ENCODE measurements at regions not wholly inside any gene's neighbourhood (a gene's known extent, or its start where the extent isn't known, plus 50 kb on each side); places are given as distances from the start of the nearest gene placed in this dataset.

- intact Hi-C loops (cut with DNase I) = no loop called here
- DNase-seq (ENCODE audit: extremely low spot score in 2 of 2) = no peak
- Histone ChIP-seq H3K4me3 (no peak overlapping the region), H3K9me3 (no peaks in the 10 kb centered on the region), H3K36me3 (no peaks in the 10 kb centered on the region), H3K27me3 (no peaks in the 10 kb centered on the region), H3K27ac (no peak overlapping the region), H3K4me1 (peaks cover 17% of the 10 kb centered on the region)
- TF ChIP-seq CTCF (IDR thresholded peaks at IDR 0.05) (no peak), POLR2A (IDR thresholded peaks at IDR 0.05) (no peak), POLR2AphosphoS5 (IDR thresholded peaks at IDR 0.05; ENCODE audit: insufficient read depth in 1 of 2, low read depth in 1 of 2) (no peak)
These were observed 427.4 kb downstream of the UTRN start for GRCh38 chr6:144712541-144712940.

GRCh38 chr6:144714021-144714712 is 429.0 kb downstream of the UTRN start:
- no peak overlapping the region for H3K4me3 ChIP-seq
- H3K27ac ChIP-seq = no peak overlapping the region
- no peaks in the 10 kb centered on the region for H3K27me3 ChIP-seq
- no peaks in the 10 kb centered on the region for H3K9me3 ChIP-seq
- H3K4me1 ChIP-seq = peaks cover 17% of the 10 kb centered on the region
- TF ChIP-seq POLR2AphosphoS5 (IDR thresholded peaks at IDR 0.05; ENCODE audit: insufficient read depth in 1 of 2, low read depth in 1 of 2) = no peak
- no peak for TF ChIP-seq CTCF (IDR thresholded peaks at IDR 0.05)
- TF ChIP-seq POLR2A (IDR thresholded peaks at IDR 0.05) = no peak
- H3K36me3 ChIP-seq = no peaks in the 10 kb centered on the region
- intact Hi-C loops (cut with DNase I) = no loop called here
- DNase-seq (ENCODE audit: extremely low spot score in 2 of 2) = no peak

- Histone ChIP-seq H3K36me3 (no peaks in the 10 kb centered on the region), H3K9me3 (no peaks in the 10 kb centered on the region), H3K4me3 (no peak overlapping the region), H3K4me1 (peaks cover 17% of the 10 kb centered on the region), H3K27ac (no peak overlapping the region), H3K27me3 (no peaks in the 10 kb centered on the region)
- DNase-seq (ENCODE audit: extremely low spot score in 2 of 2) = no peak
- no peak for TF ChIP-seq POLR2A (IDR thresholded peaks at IDR 0.05)
- no peak for TF ChIP-seq POLR2AphosphoS5 (IDR thresholded peaks at IDR 0.05; ENCODE audit: insufficient read depth in 1 of 2, low read depth in 1 of 2)
- TF ChIP-seq CTCF (IDR thresholded peaks at IDR 0.05) = no peak
- intact Hi-C loops (cut with DNase I) = no loop called here
These were observed 430.2 kb downstream of the UTRN start for GRCh38 chr6:144715344-144715743.

GRCh38 chr6:144718431-144718830 is 433.3 kb downstream of the UTRN start:
- Histone ChIP-seq H3K9me3 (no peaks in the 10 kb centered on the region), H3K36me3 (no peaks in the 10 kb centered on the region), H3K4me3 (no peak overlapping the region), H3K27ac (no peak overlapping the region), H3K4me1 (peaks cover 7% of the 10 kb centered on the region), H3K27me3 (no peaks in the 10 kb centered on the region)
- DNase-seq (ENCODE audit: extremely low spot score in 2 of 2) = no peak
- intact Hi-C loops (cut with DNase I) = no loop called here
- TF ChIP-seq POLR2AphosphoS5 (IDR thresholded peaks at IDR 0.05; ENCODE audit: insufficient read depth in 1 of 2, low read depth in 1 of 2) = no peak
- no peak for TF ChIP-seq POLR2A (IDR thresholded peaks at IDR 0.05)
- TF ChIP-seq CTCF (IDR thresholded peaks at IDR 0.05) = no peak

- no peak for DNase-seq (ENCODE audit: extremely low spot score in 2 of 2)
- Histone ChIP-seq H3K4me3 (no peak overlapping the region), H3K36me3 (no peaks in the 10 kb centered on the region), H3K9me3 (no peaks in the 10 kb centered on the region), H3K27me3 (no peaks in the 10 kb centered on the region), H3K27ac (no peak overlapping the region), H3K4me1 (no peaks in the 10 kb centered on the region)
- intact Hi-C loops (cut with DNase I) = no loop called here
- TF ChIP-seq POLR2AphosphoS5 (IDR thresholded peaks at IDR 0.05; ENCODE audit: insufficient read depth in 1 of 2, low read depth in 1 of 2) (no peak), CTCF (IDR thresholded peaks at IDR 0.05) (no peak), POLR2A (IDR thresholded peaks at IDR 0.05) (no peak)
These were observed 436.1 kb downstream of the UTRN start for GRCh38 chr6:144721232-144721631.

Data from vagina (tissue), 2 donors.